ENCODE measurements at regions not wholly inside any gene's neighbourhood (a gene's known extent, or its start where the extent isn't known, plus 50 kb on each side); places are given as distances from the start of the nearest gene placed in this dataset.

DNA sequence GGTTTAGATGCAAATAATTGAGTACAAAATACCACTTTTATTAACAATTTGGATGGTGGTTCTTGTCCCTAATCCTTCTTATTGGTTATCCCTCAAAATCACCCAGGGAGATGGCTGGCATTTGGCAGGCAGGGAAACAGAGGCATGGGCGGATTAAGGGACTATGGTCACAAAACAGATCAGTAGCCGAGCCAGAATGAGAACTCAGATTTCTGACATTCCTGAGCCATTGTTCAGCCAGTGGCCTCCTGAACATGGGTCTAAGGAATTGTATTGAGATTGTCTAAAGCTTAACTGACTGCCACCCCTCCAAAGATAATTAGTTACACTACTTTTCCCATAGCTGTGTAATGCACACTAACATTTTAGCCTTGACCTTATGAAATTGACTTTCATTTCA lies 88.4 kb downstream of the CHD9NB start:
- TF ChIP-seq, protein P1, sequence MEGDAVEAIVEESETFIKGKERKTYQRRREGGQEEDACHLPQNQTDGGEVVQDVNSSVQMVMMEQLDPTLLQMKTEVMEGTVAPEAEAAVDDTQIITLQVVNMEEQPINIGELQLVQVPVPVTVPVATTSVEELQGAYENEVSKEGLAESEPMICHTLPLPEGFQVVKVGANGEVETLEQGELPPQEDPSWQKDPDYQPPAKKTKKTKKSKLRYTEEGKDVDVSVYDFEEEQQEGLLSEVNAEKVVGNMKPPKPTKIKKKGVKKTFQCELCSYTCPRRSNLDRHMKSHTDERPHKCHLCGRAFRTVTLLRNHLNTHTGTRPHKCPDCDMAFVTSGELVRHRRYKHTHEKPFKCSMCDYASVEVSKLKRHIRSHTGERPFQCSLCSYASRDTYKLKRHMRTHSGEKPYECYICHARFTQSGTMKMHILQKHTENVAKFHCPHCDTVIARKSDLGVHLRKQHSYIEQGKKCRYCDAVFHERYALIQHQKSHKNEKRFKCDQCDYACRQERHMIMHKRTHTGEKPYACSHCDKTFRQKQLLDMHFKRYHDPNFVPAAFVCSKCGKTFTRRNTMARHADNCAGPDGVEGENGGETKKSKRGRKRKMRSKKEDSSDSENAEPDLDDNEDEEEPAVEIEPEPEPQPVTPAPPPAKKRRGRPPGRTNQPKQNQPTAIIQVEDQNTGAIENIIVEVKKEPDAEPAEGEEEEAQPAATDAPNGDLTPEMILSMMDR (IDR thresholded peaks at IDR 0.05): no peak
- TF ChIP-seq POLR2A (IDR thresholded peaks at IDR 0.05): no peak
